PC-9 (cell line): ENCODE measurements at regions not wholly inside any gene's neighbourhood (a gene's known extent, or its start where the extent isn't known, plus 50 kb on each side); places are given as distances from the start of the nearest gene placed in this dataset.

Experiments
- EZH2 ChIP-seq: fragments of 200-600 bp; sonication (generic); IDR thresholded peaks from 2 replicates; pipeline ENCODE4 v1.8.0; 2017; ENCODE audit warnings: antibody characterized with exemption, low read depth
- TF ChIP-seq, protein P1 (sequence below): fragments of 200-600 bp; sonication (generic); conservative IDR thresholded peaks from 2 replicates; pipeline ENCODE4 v1.6.1; 2017; ENCODE audit warnings: mixed run types, antibody characterized with exemption, mild to moderate bottlenecking, moderate library complexity

DNA sequence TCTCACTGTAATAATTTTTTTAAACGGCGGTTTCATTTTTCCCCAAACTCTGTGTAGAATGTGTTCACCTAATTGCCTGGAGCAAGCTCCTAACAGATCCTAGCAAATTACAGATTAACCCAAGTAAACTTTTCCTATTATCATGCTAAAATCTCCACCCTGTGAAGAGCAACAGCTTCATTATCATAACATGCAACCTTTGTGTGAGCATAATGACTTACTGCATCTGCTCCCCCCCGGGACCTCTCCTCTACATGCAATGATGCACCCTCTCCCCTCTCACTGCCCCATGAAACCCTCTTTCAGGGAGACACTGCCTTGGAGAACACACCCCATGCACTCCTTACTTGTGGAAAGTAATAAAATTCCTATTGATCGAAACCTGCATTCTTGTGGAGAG is 717.0 kb upstream of the TMPRSS15 start:
- TF ChIP-seq, protein P1, sequence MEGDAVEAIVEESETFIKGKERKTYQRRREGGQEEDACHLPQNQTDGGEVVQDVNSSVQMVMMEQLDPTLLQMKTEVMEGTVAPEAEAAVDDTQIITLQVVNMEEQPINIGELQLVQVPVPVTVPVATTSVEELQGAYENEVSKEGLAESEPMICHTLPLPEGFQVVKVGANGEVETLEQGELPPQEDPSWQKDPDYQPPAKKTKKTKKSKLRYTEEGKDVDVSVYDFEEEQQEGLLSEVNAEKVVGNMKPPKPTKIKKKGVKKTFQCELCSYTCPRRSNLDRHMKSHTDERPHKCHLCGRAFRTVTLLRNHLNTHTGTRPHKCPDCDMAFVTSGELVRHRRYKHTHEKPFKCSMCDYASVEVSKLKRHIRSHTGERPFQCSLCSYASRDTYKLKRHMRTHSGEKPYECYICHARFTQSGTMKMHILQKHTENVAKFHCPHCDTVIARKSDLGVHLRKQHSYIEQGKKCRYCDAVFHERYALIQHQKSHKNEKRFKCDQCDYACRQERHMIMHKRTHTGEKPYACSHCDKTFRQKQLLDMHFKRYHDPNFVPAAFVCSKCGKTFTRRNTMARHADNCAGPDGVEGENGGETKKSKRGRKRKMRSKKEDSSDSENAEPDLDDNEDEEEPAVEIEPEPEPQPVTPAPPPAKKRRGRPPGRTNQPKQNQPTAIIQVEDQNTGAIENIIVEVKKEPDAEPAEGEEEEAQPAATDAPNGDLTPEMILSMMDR: no peak
- TF ChIP-seq EZH2: no peak
